Endothelial cell of umbilical vein (primary cell): ENCODE measurements at regions not wholly inside any gene's neighbourhood (a gene's known extent, or its start where the extent isn't known, plus 50 kb on each side); places are given as distances from the start of the nearest gene placed in this dataset.

Source experiments
- BruUV-seq: library from RNA; stranded (reverse); fragments of 400-500 nt; replicated peaks from 2 replicates; lab custom pipeline; 2021; lab: Mats Ljungman, UMichigan
- CTCF ChIA-PET: fragments of 300-600, 350-600 bp; sonication (Branson Sonifier 250); formaldehyde crosslinking; loops from one replicate; lab custom pipeline; 2021; ENCODE audit warnings: antibody characterized with exemption, inconsistent platforms; lab: Charles Lee
- POLR2A ChIA-PET: fragments of 300-600, 350-600 bp; sonication (Branson Sonifier 250); formaldehyde crosslinking; loops from one replicate; lab custom pipeline; 2021; ENCODE audit warnings: antibody characterized with exemption, inconsistent platforms; lab: Charles Lee
- DNase-seq: peaks from one replicate; pipeline ENCODE4 v3.0.0-alpha.2; 2011; ENCODE audit warnings: low read depth, low spot score
- FAIRE-seq: peaks from 2 replicates; lab custom pipeline; 2011; peaks lifted over from hg19 to GRCh38; lab: Jason Lieb, UNC
- H2AFZ ChIP-seq: 2 replicates; pipeline ENCODE4 v1.6.0; 2012; ENCODE audit warnings: low read depth, low read length, control low read depth, inconsistent platforms
- H3K27ac ChIP-seq: 2 replicates; pipeline ENCODE4 v1.5.1; 2011; ENCODE audit warnings: low read depth, mild to moderate bottlenecking, control low read depth, low read length, moderate library complexity; ENCODE audit not compliant: insufficient read depth
- H3K27me3 ChIP-seq, 2 experiments: 2 replicates each; pipeline versions ENCODE4 v1.6.0 to v1.6.1; 2011; ENCODE audit warnings: low read length in 2 of 2, mixed read lengths in 1 of 2; ENCODE audit not compliant: control insufficient read depth in 2 of 2, insufficient read depth in 2 of 2
- H3K36me3 ChIP-seq, 2 experiments: 2 replicates in 1 of 2; 3 replicates in 1 of 2; pipeline ENCODE4 v1.5.1; 2011; ENCODE audit warnings: low read length in 2 of 2, mild to moderate bottlenecking in 1 of 2, moderate library complexity in 1 of 2; ENCODE audit not compliant: control insufficient read depth in 2 of 2, insufficient read depth in 2 of 2; ENCODE audit errors: extremely low read depth in 1 of 2
- H3K4me1 ChIP-seq: 3 replicates; pipeline ENCODE4 v1.5.1; 2011; ENCODE audit warnings: mild to moderate bottlenecking, low read length; ENCODE audit not compliant: control insufficient read depth, insufficient read depth; ENCODE audit errors: extremely low read depth
- H3K4me2 ChIP-seq: 2 replicates; pipeline ENCODE4 v1.6.1; 2011; ENCODE audit warnings: low read length, control low read depth, mixed read lengths; ENCODE audit not compliant: insufficient read depth
- H3K4me3 ChIP-seq, 3 experiments: fragments of 200-600 bp in 1 of 3; sonication (generic), shearing (Covaris generic) in 1 of 3; replicated peaks in 1 of 3; 2 replicates each; pipeline ENCODE4 v1.5.1; 2011 to 2016; ENCODE audit warnings: control low read depth in 3 of 3, low read length in 3 of 3, mild to moderate bottlenecking in 2 of 3, inconsistent platforms in 1 of 3, low read depth in 1 of 3, moderate library complexity in 1 of 3; ENCODE audit not compliant: insufficient read depth in 1 of 3
- H3K79me2 ChIP-seq: 2 replicates; pipeline ENCODE4 v1.6.0; 2012; ENCODE audit warnings: low read length, inconsistent platforms; ENCODE audit not compliant: control insufficient read depth, insufficient read depth
- H3K9ac ChIP-seq: replicated peaks from 2 replicates; pipeline ENCODE3; 2011; ENCODE audit warnings: low read length, control low read depth; ENCODE audit not compliant: insufficient read depth; ENCODE audit errors: extremely low read depth
- H3K9me1 ChIP-seq: replicated peaks from 3 replicates; pipeline ENCODE4 v1.6.0; 2011; ENCODE audit warnings: mild to moderate bottlenecking, low read length; ENCODE audit not compliant: control insufficient read depth, insufficient read depth; ENCODE audit errors: extremely low read depth
- H3K9me3 ChIP-seq: replicated peaks from 2 replicates; pipeline ENCODE4 v1.5.1; 2012; ENCODE audit warnings: low read length, inconsistent platforms; ENCODE audit not compliant: control insufficient read depth, insufficient read depth
- H4K20me1 ChIP-seq: replicated peaks from 2 replicates; pipeline ENCODE3; 2011; ENCODE audit warnings: mild to moderate bottlenecking, low read length; ENCODE audit not compliant: control insufficient read depth, insufficient read depth; ENCODE audit errors: extremely low read depth
- EZH2 ChIP-seq: IDR thresholded peaks from 2 replicates; pipeline ENCODE4 v1.6.1; 2012; ENCODE audit warnings: borderline replicate concordance, low read depth, mild to moderate bottlenecking, moderate library complexity, low read length, inconsistent platforms; ENCODE audit not compliant: severe bottlenecking
- FOS ChIP-seq: IDR thresholded peaks from 2 replicates; pipeline ENCODE4 v1.6.1; 2011; ENCODE audit warnings: mild to moderate bottlenecking, low read length, moderate library complexity, borderline replicate concordance; ENCODE audit not compliant: insufficient read depth
- GATA2 ChIP-seq: IDR thresholded peaks from 2 replicates; pipeline ENCODE4 v1.7.0; 2011; ENCODE audit warnings: low read depth, mild to moderate bottlenecking, moderate library complexity, mixed read lengths, low read length; ENCODE audit not compliant: insufficient read length, insufficient read depth
- JUN ChIP-seq: IDR thresholded peaks from 2 replicates; pipeline ENCODE4 v1.6.1; 2011; ENCODE audit warnings: borderline replicate concordance, low read depth; ENCODE audit not compliant: insufficient read length, insufficient read depth
- MYC ChIP-seq: IDR thresholded peaks from one replicate; pipeline ENCODE4 v1.6.1; 2011; ENCODE audit warnings: mild to moderate bottlenecking, low read depth, low read length
- POLR2A ChIP-seq: IDR thresholded peaks from 2 replicates; pipeline ENCODE4 v1.6.1; 2012; ENCODE audit warnings: low read depth, mild to moderate bottlenecking, control low read depth, low read length
- POLR2AphosphoS5 ChIP-seq: IDR thresholded peaks from 2 replicates; pipeline ENCODE4 v1.6.1; 2012; ENCODE audit warnings: low read depth, mild to moderate bottlenecking, control low read depth, low read length, moderate library complexity; ENCODE audit not compliant: insufficient read depth
- dilution Hi-C: fragments of 300-500 bp; cut with MboI; formaldehyde crosslinking; loops from one replicate; pipeline ENCODE4 v1.15.0; 2019; ENCODE audit warnings: low sequenced_read_pairs; ENCODE audit not compliant: extremely low pct_ligation_motif_present
- intact Hi-C: fragments of 100-400 bp; cut with micrococcal nuclease; formaldehyde crosslinking; loops from one replicate; pipeline ENCODE4 v1.10.0; 2022
- TF ChIP-seq, protein P1 (sequence below), 2 donors: IDR thresholded peaks; 1 replicate in 1 of 2; 2 replicates in 1 of 2; pipeline ENCODE4 v1.5.1; 2011; ENCODE audit warnings: low read length in 2 of 2, mild to moderate bottlenecking in 2 of 2, moderate library complexity in 2 of 2, control low read depth in 1 of 2, inconsistent platforms in 1 of 2, low read depth in 1 of 2; ENCODE audit not compliant: insufficient read depth in 1 of 2; ENCODE audit errors: extremely low read depth in 1 of 2
- TF ChIP-seq, protein P2 (sequence below): IDR thresholded peaks from 2 replicates; pipeline ENCODE4 v1.6.1; 2011; ENCODE audit not compliant: insufficient read depth, insufficient read length

GRCh38 chr4:188867796-188868195 lies 728.6 kb downstream of the TRIML1 start:
- no TSS peak for BruUV-seq
- no peaks in the 10 kb centered on the region for H3K79me2 ChIP-seq
- no peak overlapping the region for H3K9ac ChIP-seq
- no peaks in the 10 kb centered on the region for H3K27me3 ChIP-seq
- H3K36me3 ChIP-seq = no peaks in the 10 kb centered on the region
- no peaks in the 10 kb centered on the region for H4K20me1 ChIP-seq
- DNase-seq (no peak), FAIRE-seq (no peak)
- TF ChIP-seq POLR2AphosphoS5 (no peak), FOS (no peak), MYC (no peak), POLR2A (no peak), EZH2 (no peak), GATA2 (no peak), JUN (no peak)
- TF ChIP-seq, protein P1, sequence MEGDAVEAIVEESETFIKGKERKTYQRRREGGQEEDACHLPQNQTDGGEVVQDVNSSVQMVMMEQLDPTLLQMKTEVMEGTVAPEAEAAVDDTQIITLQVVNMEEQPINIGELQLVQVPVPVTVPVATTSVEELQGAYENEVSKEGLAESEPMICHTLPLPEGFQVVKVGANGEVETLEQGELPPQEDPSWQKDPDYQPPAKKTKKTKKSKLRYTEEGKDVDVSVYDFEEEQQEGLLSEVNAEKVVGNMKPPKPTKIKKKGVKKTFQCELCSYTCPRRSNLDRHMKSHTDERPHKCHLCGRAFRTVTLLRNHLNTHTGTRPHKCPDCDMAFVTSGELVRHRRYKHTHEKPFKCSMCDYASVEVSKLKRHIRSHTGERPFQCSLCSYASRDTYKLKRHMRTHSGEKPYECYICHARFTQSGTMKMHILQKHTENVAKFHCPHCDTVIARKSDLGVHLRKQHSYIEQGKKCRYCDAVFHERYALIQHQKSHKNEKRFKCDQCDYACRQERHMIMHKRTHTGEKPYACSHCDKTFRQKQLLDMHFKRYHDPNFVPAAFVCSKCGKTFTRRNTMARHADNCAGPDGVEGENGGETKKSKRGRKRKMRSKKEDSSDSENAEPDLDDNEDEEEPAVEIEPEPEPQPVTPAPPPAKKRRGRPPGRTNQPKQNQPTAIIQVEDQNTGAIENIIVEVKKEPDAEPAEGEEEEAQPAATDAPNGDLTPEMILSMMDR (IDR thresholded peaks at IDR 0.05; ENCODE audit: extremely low read depth in 1 of 2, insufficient read depth in 1 of 2, low read depth in 1 of 2, low read length in 2 of 2) = no peak
- TF ChIP-seq, protein P2, sequence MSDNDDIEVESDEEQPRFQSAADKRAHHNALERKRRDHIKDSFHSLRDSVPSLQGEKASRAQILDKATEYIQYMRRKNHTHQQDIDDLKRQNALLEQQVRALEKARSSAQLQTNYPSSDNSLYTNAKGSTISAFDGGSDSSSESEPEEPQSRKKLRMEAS = no peak
- peaks cover 4% of the 10 kb centered on the region for H3K9me3 ChIP-seq
- no peak overlapping the region for H3K27ac ChIP-seq
- no peak overlapping the region for H3K4me2 ChIP-seq
- no peaks in the 10 kb centered on the region for H3K9me1 ChIP-seq
- ChIA-PET POLR2A (no interaction called here), CTCF (no interaction called here)
- intact Hi-C loops = no loop called here
- H3K4me1 ChIP-seq = no peaks in the 10 kb centered on the region
- no peak overlapping the region for H2AFZ ChIP-seq
- dilution Hi-C loops = no loop called here
- no peak overlapping the region for H3K4me3 ChIP-seq
